ENCODE measurements at regions not wholly inside any gene's neighbourhood (a gene's known extent, or its start where the extent isn't known, plus 50 kb on each side); places are given as distances from the start of the nearest gene placed in this dataset.

- no peak for TF ChIP-seq YY1 (IDR thresholded peaks at IDR 0.05; ENCODE audit: insufficient read depth, insufficient read length)
- TF ChIP-seq ZNF274 (IDR thresholded peaks at IDR 0.05; ENCODE audit: low read depth, low read length): no peak
- no peak for TF ChIP-seq SUZ12 (IDR thresholded peaks at IDR 0.05; ENCODE audit: extremely low read depth, insufficient read depth, insufficient read length)
Observed at GRCh38 chr10:21184984-21185383, 287.9 kb upstream of the NEBL start.

Data from NT2/D1 (cell line).